IMR-90 (cell line): ENCODE measurements at regions not wholly inside any gene's neighbourhood (a gene's known extent, or its start where the extent isn't known, plus 50 kb on each side); places are given as distances from the start of the nearest gene placed in this dataset.

Source experiments
- ATAC-seq: fragments of 200-7000 bp; cut with Tn5 transposase; 2 replicates; pipeline ENCODE4 v1.9.1; 2020; ENCODE audit warnings: low read depth, mild to moderate bottlenecking, moderate library complexity
- BruUV-seq: library from RNA; stranded (reverse); fragments of 400-500 nt; replicated peaks from 2 replicates; lab custom pipeline; 2021; lab: Mats Ljungman, UMichigan
- CTCF ChIA-PET: fragments of 300-600 bp; formaldehyde crosslinking; extraction: SDS; loops from one replicate; lab custom pipeline; 2021; ENCODE audit warnings: antibody characterized with exemption; lab: Yijun Ruan, JAX
- POLR2A ChIA-PET: fragments of 300-600 bp; sonication (Branson Sonifier 250); formaldehyde crosslinking; loops from one replicate; lab custom pipeline; 2022; ENCODE audit warnings: antibody characterized with exemption; ENCODE audit not compliant: unreplicated experiment; lab: Charles Lee
- DNase-seq: peaks from one replicate; pipeline ENCODE4 v3.0.0; 2013
- H2AFZ ChIP-seq: replicated peaks from 2 replicates; pipeline ENCODE3; 2013; ENCODE audit warnings: low read length, mild to moderate bottlenecking; ENCODE audit not compliant: poor library complexity
- H2AK5ac ChIP-seq: 2 replicates; pipeline ENCODE4 v1.6.1; 2013; ENCODE audit warnings: low read depth, low read length, inconsistent platforms
- H2AK9ac ChIP-seq: replicated peaks from 2 replicates; pipeline ENCODE3; 2013; ENCODE audit warnings: mild to moderate bottlenecking, low read depth, low read length, moderate library complexity; ENCODE audit not compliant: poor library complexity
- H2BK120ac ChIP-seq: 2 replicates; pipeline ENCODE4 v1.6.1; 2013; ENCODE audit warnings: low read depth, low read length, inconsistent platforms
- H2BK15ac ChIP-seq: 3 replicates; pipeline ENCODE4 v1.6.1; 2013; ENCODE audit warnings: low read depth, low read length, inconsistent platforms
- H2BK20ac ChIP-seq: 2 replicates; pipeline ENCODE4 v1.6.1; 2013; ENCODE audit warnings: low read depth, mild to moderate bottlenecking, inconsistent platforms, low read length, moderate library complexity
- H2BK5ac ChIP-seq: 2 replicates; pipeline ENCODE4 v1.6.1; 2013; ENCODE audit warnings: mild to moderate bottlenecking, low read depth, low read length, inconsistent platforms; ENCODE audit not compliant: poor library complexity, severe bottlenecking
- H3K14ac ChIP-seq: replicated peaks from 2 replicates; pipeline ENCODE4 v1.6.1; 2013; ENCODE audit warnings: low read depth, low read length, inconsistent platforms
- H3K18ac ChIP-seq: 2 replicates; pipeline ENCODE4 v1.6.1; 2013; ENCODE audit warnings: low read depth, low read length, control low read depth
- H3K23ac ChIP-seq: 2 replicates; pipeline ENCODE4 v1.6.1; 2013; ENCODE audit warnings: low read depth, low read length, inconsistent platforms
- H3K27ac ChIP-seq: 2 replicates; pipeline ENCODE4 v1.5.1; 2013; ENCODE audit warnings: mild to moderate bottlenecking, control low read depth, low read length; ENCODE audit not compliant: insufficient read depth
- H3K27me3 ChIP-seq: 2 replicates; pipeline ENCODE4 v1.6.1; 2013; ENCODE audit warnings: low read length; ENCODE audit not compliant: control insufficient read depth, insufficient read depth
- H3K36me3 ChIP-seq: 2 replicates; pipeline ENCODE4 v1.6.1; 2013; ENCODE audit warnings: low read length, mixed read lengths; ENCODE audit not compliant: control insufficient read depth, insufficient read depth
- H3K4ac ChIP-seq: 2 replicates; pipeline ENCODE4 v1.6.1; 2013; ENCODE audit warnings: low read depth, low read length, inconsistent platforms
- H3K4me1 ChIP-seq: 2 replicates; pipeline ENCODE4 v1.6.1; 2013; ENCODE audit warnings: low read length, mixed read lengths; ENCODE audit not compliant: control insufficient read depth, insufficient read depth
- H3K4me2 ChIP-seq: 2 replicates; pipeline ENCODE4 v1.6.1; 2013; ENCODE audit warnings: low read depth, mild to moderate bottlenecking, control low read depth, low read length, moderate library complexity
- H3K4me3 ChIP-seq: 2 replicates; pipeline ENCODE4 v1.5.1; 2013; ENCODE audit warnings: low read depth, mild to moderate bottlenecking, control low read depth, low read length, moderate library complexity; ENCODE audit not compliant: insufficient read depth
- H3K56ac ChIP-seq: 2 replicates; pipeline ENCODE4 v1.6.1; 2013; ENCODE audit warnings: low read length, inconsistent platforms; ENCODE audit not compliant: insufficient read depth; ENCODE audit errors: extremely low read depth
- H3K79me1 ChIP-seq, 2 experiments: 2 replicates each; pipeline ENCODE4 v1.6.1; 2013; ENCODE audit warnings: low read length in 2 of 2, inconsistent platforms in 1 of 2, low read depth in 1 of 2
- H3K9ac ChIP-seq: 2 replicates; pipeline ENCODE4 v1.6.1; 2013; ENCODE audit warnings: low read depth, low read length, control low read depth
- H3K9me1 ChIP-seq: 2 replicates; pipeline ENCODE4 v1.6.1; 2013; ENCODE audit warnings: low read length, inconsistent platforms; ENCODE audit not compliant: insufficient read depth
- H3K9me3 ChIP-seq: 2 replicates; pipeline ENCODE4 v1.6.1; 2013; ENCODE audit warnings: low read length; ENCODE audit not compliant: control insufficient read depth, insufficient read depth
- H4K20me1 ChIP-seq: 2 replicates; pipeline ENCODE4 v1.6.1; 2013; ENCODE audit warnings: low read length, inconsistent platforms; ENCODE audit not compliant: insufficient read depth
- H4K5ac ChIP-seq: 2 replicates; pipeline ENCODE4 v1.6.1; 2013; ENCODE audit warnings: mild to moderate bottlenecking, low read depth, low read length, control low read depth
- H4K8ac ChIP-seq, 2 experiments: 2 replicates each; pipeline ENCODE4 v1.6.1; 2013; ENCODE audit warnings: low read depth in 2 of 2, low read length in 2 of 2, control low read depth in 1 of 2, inconsistent platforms in 1 of 2
- H4K91ac ChIP-seq: 2 replicates; pipeline ENCODE4 v1.6.1; 2013; ENCODE audit warnings: low read depth, low read length, inconsistent platforms; ENCODE audit not compliant: insufficient read depth
- BHLHE40 ChIP-seq: fragments of 150-350 bp; IDR thresholded peaks from 2 replicates; pipeline ENCODE4 v1.6.1; 2016; ENCODE audit warnings: mild to moderate bottlenecking, low read depth, low read length
- FOS ChIP-seq: fragments of 150-350 bp; IDR thresholded peaks from 2 replicates; pipeline ENCODE4 v1.6.1; 2016; ENCODE audit warnings: low read depth, low read length
- POLR2A ChIP-seq: IDR thresholded peaks from 2 replicates; pipeline ENCODE4 v1.6.1; 2012; ENCODE audit warnings: mild to moderate bottlenecking, low read depth, low read length
- RAD21 ChIP-seq: IDR thresholded peaks from 2 replicates; pipeline ENCODE4 v1.6.1; 2012; ENCODE audit warnings: low read length, improper control_type of control experiment
- SMC3 ChIP-seq: fragments of 150-350 bp; IDR thresholded peaks from 2 replicates; pipeline ENCODE4 v1.6.1; 2016; ENCODE audit warnings: low read depth, mild to moderate bottlenecking, antibody characterized with exemption, low read length, moderate library complexity
- dilution Hi-C: fragments of 300-500 bp; cut with HindIII; formaldehyde crosslinking; loops from one replicate; pipeline ENCODE4 v1.14.3; 2018; ENCODE audit warnings: low sequenced_read_pairs; ENCODE audit not compliant: unreplicated experiment
- in situ Hi-C: fragments of 300-500 bp; cut with MboI; formaldehyde crosslinking; loops from 3 replicates; pipeline ENCODE4 v1.14.3; 2019; ENCODE audit warnings: low sequenced_read_pairs, inconsistent platforms, mixed read lengths
- intact Hi-C: fragments of 100-400 bp; cut with micrococcal nuclease; formaldehyde crosslinking; loops from 2 replicates; pipeline ENCODE4 v1.10.0; 2022

- Histone ChIP-seq H2AK5ac (no peak overlapping the region), H4K91ac (no peak overlapping the region), H4K20me1 (no peaks in the 10 kb centered on the region), H3K79me1 (no peaks in the 10 kb centered on the region), H3K4me3 (no peak overlapping the region), H2AFZ (no peak overlapping the region), H3K9ac (no peak overlapping the region), H3K56ac (no peak overlapping the region), H2BK20ac (no peak overlapping the region), H2BK120ac (no peak overlapping the region), H3K4ac (no peak overlapping the region), H4K5ac (no peak overlapping the region), H4K8ac (no peak overlapping the region), H3K9me1 (no peaks in the 10 kb centered on the region), H3K27ac (no peak overlapping the region), H3K18ac (no peak overlapping the region), H2BK5ac (no peak overlapping the region), H3K9me3 (no peaks in the 10 kb centered on the region), H3K27me3 (no peaks in the 10 kb centered on the region), H2BK15ac (no peak overlapping the region), H3K14ac (no peak overlapping the region), H2AK9ac (no peak overlapping the region), H3K36me3 (no peaks in the 10 kb centered on the region), H3K4me2 (no peak overlapping the region), H3K4me1 (peaks cover 8% of the 10 kb centered on the region), H3K23ac (no peak overlapping the region)
- TF ChIP-seq RAD21 (no peak), BHLHE40 (no peak), SMC3 (no peak), FOS (no peak), POLR2A (no peak)
- no TSS peak for BruUV-seq
- dilution Hi-C loops (no loop called here), in situ Hi-C loops (no loop called here), intact Hi-C loops (loop anchor here (5.0 kb wide), 2 partner anchors 174 to 299 kb away; no protein-coding TSS in a partner anchor)
- ATAC-seq = no peak
- ChIA-PET CTCF (no interaction called here), POLR2A (no interaction called here)
- DNase-seq = no peak
Observed at GRCh38 chr1:96536581-96536980, 185.0 kb upstream of the PTBP2 start.
